ENCODE measurements at regions not wholly inside any gene's neighbourhood (a gene's known extent, or its start where the extent isn't known, plus 50 kb on each side); places are given as distances from the start of the nearest gene placed in this dataset.

- Histone ChIP-seq H3K4me1 (ENCODE audit: insufficient read depth, low read length) (no peaks in the 10 kb centered on the region), H3K9me3 (ENCODE audit: control insufficient read depth in 1 of 2, low read length in 2 of 2) (no peaks in the 10 kb centered on the region), H3K27me3 (ENCODE audit: insufficient read depth, low read length) (no peaks in the 10 kb centered on the region), H3K27ac (ENCODE audit: low read depth, low read length) (no peak overlapping the region), H3K36me3 (ENCODE audit: insufficient read depth, low read length) (no peaks in the 10 kb centered on the region), H3K4me3 (ENCODE audit: low read length in 2 of 2) (no peak overlapping the region)
- intact Hi-C loops (cut with micrococcal nuclease), result no loop called here
- Mint-ChIP-seq H3K9me3 (peaks cover 0 to 19% (median 10%) of the 10 kb centered on the region in 8 donors), H3K4me1 (no peaks in the 10 kb centered on the region), H3K27me3 (no peaks in the 10 kb centered on the region), H3K27ac (no peak overlapping the region), H3K4me3 (no peak overlapping the region), H3K36me3 (no peaks in the 10 kb centered on the region)
- no peak for DNase-seq
- CTCF ChIA-PET (ENCODE audit: partially characterized antibody), result no interaction called here
- POLR2A ChIA-PET (ENCODE audit: partially characterized antibody), result no interaction called here
These were observed 898.0 kb upstream of the EYS start for GRCh38 chr6:66605011-66605410.

GRCh38 chr6:66599541-66599940 is 892.5 kb upstream of the EYS start:
- H3K9me3 ChIP-seq (ENCODE audit: control insufficient read depth in 1 of 2, low read length in 2 of 2), result no peaks in the 10 kb centered on the region
- CTCF ChIA-PET (ENCODE audit: partially characterized antibody), result no interaction called here
- Mint-ChIP-seq H3K9me3 (peaks cover 0 to 20% (median 12%) of the 10 kb centered on the region in 8 donors), H3K27me3 (no peaks in the 10 kb centered on the region), H3K4me1 (no peaks in the 10 kb centered on the region), H3K36me3 (no peaks in the 10 kb centered on the region), H3K27ac (no peak overlapping the region), H3K4me3 (no peak overlapping the region)
- DNase-seq, result no peak
- H3K27me3 ChIP-seq (ENCODE audit: insufficient read depth, low read length), result no peaks in the 10 kb centered on the region
- no peaks in the 10 kb centered on the region for H3K4me1 ChIP-seq (ENCODE audit: insufficient read depth, low read length)
- intact Hi-C loops (cut with micrococcal nuclease), result no loop called here
- no peak overlapping the region for H3K4me3 ChIP-seq (ENCODE audit: low read length in 2 of 2)
- POLR2A ChIA-PET (ENCODE audit: partially characterized antibody), result no interaction called here
- no peak overlapping the region for H3K27ac ChIP-seq (ENCODE audit: low read depth, low read length)
- H3K36me3 ChIP-seq (ENCODE audit: insufficient read depth, low read length), result no peaks in the 10 kb centered on the region

GRCh38 chr6:66578362-66578761 is 871.3 kb upstream of the EYS start:
- no peak for DNase-seq
- Mint-ChIP-seq H3K4me3 (no peak overlapping the region), H3K27me3 (no peaks in the 10 kb centered on the region), H3K36me3 (no peaks in the 10 kb centered on the region), H3K27ac (no peak overlapping the region), H3K9me3 (peaks cover 0 to 11% (median 0%) of the 10 kb centered on the region in 8 donors), H3K4me1 (no peaks in the 10 kb centered on the region)
- ChIA-PET POLR2A (ENCODE audit: partially characterized antibody) (no interaction called here), CTCF (ENCODE audit: partially characterized antibody) (no interaction called here)
- no peaks in the 10 kb centered on the region for H3K27me3 ChIP-seq (ENCODE audit: insufficient read depth, low read length)
- intact Hi-C loops (cut with micrococcal nuclease), result no loop called here
- H3K9me3 ChIP-seq (ENCODE audit: control insufficient read depth in 1 of 2, low read length in 2 of 2), result no peaks in the 10 kb centered on the region
- H3K4me1 ChIP-seq (ENCODE audit: insufficient read depth, low read length), result no peaks in the 10 kb centered on the region
- no peak overlapping the region for H3K27ac ChIP-seq (ENCODE audit: low read depth, low read length)
- no peak overlapping the region for H3K4me3 ChIP-seq (ENCODE audit: low read length in 2 of 2)
- H3K36me3 ChIP-seq (ENCODE audit: insufficient read depth, low read length), result no peaks in the 10 kb centered on the region

GRCh38 chr6:66568271-66568670 is 861.2 kb upstream of the EYS start:
- CTCF ChIA-PET (ENCODE audit: partially characterized antibody), result no interaction called here
- no peak overlapping the region for H3K27ac ChIP-seq (ENCODE audit: low read depth, low read length)
- no peaks in the 10 kb centered on the region for H3K9me3 ChIP-seq (ENCODE audit: control insufficient read depth in 1 of 2, low read length in 2 of 2)
- POLR2A ChIA-PET (ENCODE audit: partially characterized antibody), result no interaction called here
- no peaks in the 10 kb centered on the region for H3K36me3 ChIP-seq (ENCODE audit: insufficient read depth, low read length)
- H3K27me3 Mint-ChIP-seq, result no peaks in the 10 kb centered on the region
- H3K36me3 Mint-ChIP-seq, result no peaks in the 10 kb centered on the region
- H3K4me3 ChIP-seq (ENCODE audit: low read length in 2 of 2), result no peak overlapping the region
- no peak overlapping the region for H3K27ac Mint-ChIP-seq
- H3K27me3 ChIP-seq (ENCODE audit: insufficient read depth, low read length), result no peaks in the 10 kb centered on the region
- no peaks in the 10 kb centered on the region for H3K4me1 Mint-ChIP-seq
- no peaks in the 10 kb centered on the region for H3K4me1 ChIP-seq (ENCODE audit: insufficient read depth, low read length)
- intact Hi-C loops (cut with micrococcal nuclease), result no loop called here
- no peak for DNase-seq
- H3K4me3 Mint-ChIP-seq, result no peak overlapping the region
- peaks cover 0 to 14% (median 4%) of the 10 kb centered on the region in 8 donors for H3K9me3 Mint-ChIP-seq

- POLR2A ChIA-PET (ENCODE audit: partially characterized antibody), result no interaction called here
- Mint-ChIP-seq H3K9me3 (peaks cover 0 to 15% (median 8%) of the 10 kb centered on the region in 8 donors), H3K27ac (no peak overlapping the region), H3K36me3 (no peaks in the 10 kb centered on the region), H3K4me1 (no peaks in the 10 kb centered on the region), H3K27me3 (no peaks in the 10 kb centered on the region), H3K4me3 (no peak overlapping the region)
- H3K27me3 ChIP-seq (ENCODE audit: insufficient read depth, low read length), result no peaks in the 10 kb centered on the region
- no peak for DNase-seq
- intact Hi-C loops (cut with micrococcal nuclease), result no loop called here
- no peaks in the 10 kb centered on the region for H3K36me3 ChIP-seq (ENCODE audit: insufficient read depth, low read length)
- CTCF ChIA-PET (ENCODE audit: partially characterized antibody), result no interaction called here
- H3K9me3 ChIP-seq (ENCODE audit: control insufficient read depth in 1 of 2, low read length in 2 of 2), result no peaks in the 10 kb centered on the region
- no peak overlapping the region for H3K27ac ChIP-seq (ENCODE audit: low read depth, low read length)
- no peaks in the 10 kb centered on the region for H3K4me1 ChIP-seq (ENCODE audit: insufficient read depth, low read length)
- no peak overlapping the region for H3K4me3 ChIP-seq (ENCODE audit: low read length in 2 of 2)
These were observed 854.5 kb upstream of the EYS start for GRCh38 chr6:66561479-66561878.

- ChIA-PET CTCF (ENCODE audit: partially characterized antibody) (no interaction called here), POLR2A (ENCODE audit: partially characterized antibody) (no interaction called here)
- Mint-ChIP-seq H3K4me3 (no peak overlapping the region), H3K27me3 (no peaks in the 10 kb centered on the region), H3K27ac (peak overlapping the region in 1 of 7 donors; percentile 59), H3K4me1 (no peaks in the 10 kb centered on the region), H3K9me3 (peaks cover 0 to 28% (median 14%) of the 10 kb centered on the region in 8 donors), H3K36me3 (no peaks in the 10 kb centered on the region)
- Histone ChIP-seq H3K4me3 (ENCODE audit: low read length in 2 of 2) (no peak overlapping the region), H3K27ac (ENCODE audit: low read depth, low read length) (no peak overlapping the region), H3K4me1 (ENCODE audit: insufficient read depth, low read length) (no peaks in the 10 kb centered on the region), H3K9me3 (ENCODE audit: control insufficient read depth in 1 of 2, low read length in 2 of 2) (no peaks in the 10 kb centered on the region), H3K36me3 (ENCODE audit: insufficient read depth, low read length) (no peaks in the 10 kb centered on the region), H3K27me3 (ENCODE audit: insufficient read depth, low read length) (no peaks in the 10 kb centered on the region)
- no peak for DNase-seq
- intact Hi-C loops (cut with micrococcal nuclease), result no loop called here
These were observed 851.2 kb upstream of the EYS start for GRCh38 chr6:66558189-66558588.

- Mint-ChIP-seq H3K36me3 (no peaks in the 10 kb centered on the region), H3K27me3 (no peaks in the 10 kb centered on the region), H3K4me3 (no peak overlapping the region), H3K9me3 (peaks cover 0 to 26% (median 14%) of the 10 kb centered on the region in 8 donors), H3K4me1 (no peaks in the 10 kb centered on the region), H3K27ac (no peak overlapping the region)
- H3K27me3 ChIP-seq (ENCODE audit: insufficient read depth, low read length), result no peaks in the 10 kb centered on the region
- H3K36me3 ChIP-seq (ENCODE audit: insufficient read depth, low read length), result no peaks in the 10 kb centered on the region
- H3K4me1 ChIP-seq (ENCODE audit: insufficient read depth, low read length), result no peaks in the 10 kb centered on the region
- no peak overlapping the region for H3K4me3 ChIP-seq (ENCODE audit: low read length in 2 of 2)
- ChIA-PET CTCF (ENCODE audit: partially characterized antibody) (no interaction called here), POLR2A (ENCODE audit: partially characterized antibody) (no interaction called here)
- DNase-seq, result no peak
- H3K27ac ChIP-seq (ENCODE audit: low read depth, low read length), result no peak overlapping the region
- intact Hi-C loops (cut with micrococcal nuclease), result no loop called here
- H3K9me3 ChIP-seq (ENCODE audit: control insufficient read depth in 1 of 2, low read length in 2 of 2), result no peaks in the 10 kb centered on the region
These were observed 849.9 kb upstream of the EYS start for GRCh38 chr6:66556936-66557335.

GRCh38 chr6:66555082-66555481 is 848.1 kb upstream of the EYS start:
- Mint-ChIP-seq H3K27ac (no peak overlapping the region), H3K9me3 (peaks cover 0 to 25% (median 13%) of the 10 kb centered on the region in 8 donors), H3K27me3 (no peaks in the 10 kb centered on the region), H3K4me3 (no peak overlapping the region), H3K36me3 (no peaks in the 10 kb centered on the region), H3K4me1 (no peaks in the 10 kb centered on the region)
- Histone ChIP-seq H3K36me3 (ENCODE audit: insufficient read depth, low read length) (no peaks in the 10 kb centered on the region), H3K27ac (ENCODE audit: low read depth, low read length) (no peak overlapping the region), H3K4me3 (ENCODE audit: low read length in 2 of 2) (no peak overlapping the region), H3K4me1 (ENCODE audit: insufficient read depth, low read length) (no peaks in the 10 kb centered on the region), H3K27me3 (ENCODE audit: insufficient read depth, low read length) (no peaks in the 10 kb centered on the region), H3K9me3 (ENCODE audit: control insufficient read depth in 1 of 2, low read length in 2 of 2) (no peaks in the 10 kb centered on the region)
- intact Hi-C loops (cut with micrococcal nuclease), result no loop called here
- no peak for DNase-seq
- CTCF ChIA-PET (ENCODE audit: partially characterized antibody), result no interaction called here
- POLR2A ChIA-PET (ENCODE audit: partially characterized antibody), result no interaction called here
